Prostate gland (tissue), 2 donors: ENCODE measurements at regions not wholly inside any gene's neighbourhood (a gene's known extent, or its start where the extent isn't known, plus 50 kb on each side); places are given as distances from the start of the nearest gene placed in this dataset.

ENCODE experiments used
- DNase-seq: peaks from one replicate; pipeline ENCODE4 v3.0.0-alpha.2; 2019; ENCODE audit warnings: low spot score
- H3K27ac ChIP-seq, 2 donors: fragments of 200-600 bp; sonication (generic); 2 replicates each; pipeline ENCODE4 v1.5.1; 2017 to 2019
- H3K27me3 ChIP-seq: fragments of 200-600 bp; sonication (generic); replicated peaks from 2 replicates; pipeline ENCODE4 v1.5.1; 2019; ENCODE audit not compliant: insufficient read depth
- H3K36me3 ChIP-seq, 2 donors: fragments of 200-600 bp; sonication (generic); 1 replicate in 1 of 2; 2 replicates in 1 of 2; pipeline versions ENCODE4 v1.5.1 to v1.8.1; 2017 to 2019
- H3K4me1 ChIP-seq: fragments of 200-600 bp; sonication (generic); replicated peaks from 2 replicates; pipeline ENCODE4 v1.5.1; 2019
- H3K4me3 ChIP-seq, 2 donors: fragments of 200-600 bp; sonication (generic); 2 replicates each; pipeline ENCODE4 v1.5.1; 2017 to 2019
- H3K9me3 ChIP-seq: fragments of 200-600 bp; sonication (generic); 2 replicates; pipeline ENCODE4 v1.5.1; 2017
- CTCF ChIP-seq, 4 experiments: fragments of 200-600 bp in 2 of 4; fragments of 450-650 bp in 2 of 4; sonication (generic) in 2 of 4; IDR thresholded peaks; 1 replicate in 3 of 4; 2 replicates in 1 of 4; pipeline ENCODE4 v1.5.1; 2016 to 2019; ENCODE audit warnings: antibody characterized with exemption in 4 of 4, mild to moderate bottlenecking in 2 of 4, moderate library complexity in 2 of 4
- POLR2A ChIP-seq: fragments of 450-650 bp; IDR thresholded peaks from one replicate; pipeline ENCODE4 v1.6.1; 2016; ENCODE audit warnings: antibody characterized with exemption, mild to moderate bottlenecking
- POLR2AphosphoS5 ChIP-seq: sonication (generic); formaldehyde crosslinking; IDR thresholded peaks from one replicate; pipeline ENCODE4 v1.6.1; 2017; ENCODE audit warnings: antibody characterized with exemption
- WGBS: methylation state at CpG from one replicate; pipeline ENCODE4 v1.1.5; 2018; 5-methylcytosine and 5-hydroxymethylcytosine counted together
- intact Hi-C: fragments of 100-400 bp; cut with DNase I; formaldehyde crosslinking; loops from one replicate; pipeline ENCODE4 v1.14.2; 2022

DNA sequence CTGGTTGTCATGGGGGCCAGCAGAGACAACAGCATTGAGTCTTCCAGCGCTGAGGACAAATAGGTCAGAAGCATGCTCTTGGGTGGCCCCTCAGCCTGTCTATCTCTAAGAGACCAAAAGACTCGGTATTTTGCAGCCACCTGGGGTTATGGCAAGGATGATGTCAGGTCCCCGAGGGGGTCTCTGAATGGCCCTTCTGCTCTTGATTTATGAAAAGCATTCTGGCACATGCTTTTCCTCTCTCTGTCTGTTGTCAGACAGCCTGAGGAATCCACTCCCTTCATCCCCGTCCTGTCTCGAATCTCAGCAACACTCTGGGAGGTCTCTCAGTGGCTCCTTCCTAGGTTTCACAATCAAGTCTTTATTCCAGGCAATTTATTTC, 156.6 kb upstream of the RGMA start:
- no peak for DNase-seq
- TF ChIP-seq CTCF (IDR thresholded peaks at IDR 0.05) (no peak), POLR2AphosphoS5 (no peak), POLR2A (no peak)
- WGBS, result 85% methylated on average over 5 of the region's 5 CpGs
- Histone ChIP-seq H3K27ac (no peak overlapping the region), H3K36me3 (no peaks in the 10 kb centered on the region), H3K4me1 (no peaks in the 10 kb centered on the region), H3K9me3 (no peaks in the 10 kb centered on the region), H3K27me3 (no peaks in the 10 kb centered on the region), H3K4me3 (no peak overlapping the region)
- intact Hi-C loops, result no loop called here

- no peak overlapping the region for H3K4me3 ChIP-seq
- H3K36me3 ChIP-seq, result no peaks in the 10 kb centered on the region
- no peaks in the 10 kb centered on the region for H3K9me3 ChIP-seq
- intact Hi-C loops, result no loop called here
- no peak for TF ChIP-seq POLR2A
- TF ChIP-seq CTCF (IDR thresholded peaks at IDR 0.05), result no peak
- TF ChIP-seq POLR2AphosphoS5, result no peak
- H3K27me3 ChIP-seq, result no peaks in the 10 kb centered on the region
- H3K4me1 ChIP-seq, result no peaks in the 10 kb centered on the region
- DNase-seq, result no peak
- WGBS, result 86% methylated on average over 23 of the region's 26 CpGs
- no peak overlapping the region for H3K27ac ChIP-seq
These were observed 156.0 kb upstream of the RGMA start for GRCh38 chr15:93244696-93245660.

DNA sequence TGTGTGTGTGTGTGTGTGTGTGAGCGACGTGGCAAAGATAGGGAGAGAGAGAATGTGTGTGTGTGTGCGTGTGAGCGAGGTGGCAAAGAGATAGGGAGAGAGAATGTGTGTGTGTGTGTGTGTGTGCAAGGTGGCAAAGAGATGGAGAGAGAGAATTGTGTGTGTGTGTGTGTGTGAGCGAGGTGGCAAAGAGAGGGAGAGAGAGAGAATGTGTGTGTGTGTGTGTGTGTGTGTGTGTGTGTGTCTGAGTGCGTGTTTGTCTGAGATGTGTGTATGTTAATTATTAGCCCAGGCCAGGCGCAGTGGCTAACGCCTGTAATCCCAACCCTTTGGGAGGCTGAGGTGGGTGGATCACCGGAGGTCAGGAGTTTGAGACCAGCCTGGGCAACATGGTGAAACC, 154.6 kb upstream of the RGMA start:
- 80% methylated on average over 9 of the region's 9 CpGs for WGBS
- DNase-seq, result no peak
- no peaks in the 10 kb centered on the region for H3K4me1 ChIP-seq
- no peak overlapping the region for H3K4me3 ChIP-seq
- no peaks in the 10 kb centered on the region for H3K9me3 ChIP-seq
- no peaks in the 10 kb centered on the region for H3K27me3 ChIP-seq
- no peak for TF ChIP-seq POLR2A
- TF ChIP-seq POLR2AphosphoS5, result no peak
- no peak for TF ChIP-seq CTCF (IDR thresholded peaks at IDR 0.05)
- no peaks in the 10 kb centered on the region for H3K36me3 ChIP-seq
- no peak overlapping the region for H3K27ac ChIP-seq
- intact Hi-C loops, result no loop called here

GRCh38 chr15:93241696-93242585, 152.9 kb upstream of the RGMA start:
- DNase-seq, result no peak
- 77% methylated on average over 15 of the region's 15 CpGs for WGBS
- H3K27ac ChIP-seq, result no peak overlapping the region
- H3K9me3 ChIP-seq, result no peaks in the 10 kb centered on the region
- no peaks in the 10 kb centered on the region for H3K27me3 ChIP-seq
- no peaks in the 10 kb centered on the region for H3K36me3 ChIP-seq
- no peak overlapping the region for H3K4me3 ChIP-seq
- intact Hi-C loops, result no loop called here
- no peaks in the 10 kb centered on the region for H3K4me1 ChIP-seq
- no peak for TF ChIP-seq POLR2AphosphoS5
- no peak for TF ChIP-seq CTCF (IDR thresholded peaks at IDR 0.05)
- no peak for TF ChIP-seq POLR2A
